SK-N-SH (cell line): ENCODE measurements at regions not wholly inside any gene's neighbourhood (a gene's known extent, or its start where the extent isn't known, plus 50 kb on each side); places are given as distances from the start of the nearest gene placed in this dataset.

Experiments
- CTCF ChIA-PET: fragments of 300-600, 350-600 bp; formaldehyde crosslinking; extraction: SDS; loops from one replicate; lab custom pipeline; 2021; lab: Yijun Ruan, JAX
- POLR2A ChIA-PET: fragments of 350-600 bp; sonication (Branson Sonifier 250); formaldehyde crosslinking; extraction: SDS; loops from one replicate; lab custom pipeline; 2020; ENCODE audit warnings: antibody characterized with exemption, inconsistent platforms; lab: Yijun Ruan, JAX
- DNase-seq: peaks from one replicate; pipeline ENCODE4 v3.0.0; 2012
- H2AFZ ChIP-seq: fragments of 200-600 bp; sonication (generic); 2 replicates; pipeline ENCODE4 v1.8.1; 2016; ENCODE audit warnings: antibody characterized with exemption, mild to moderate bottlenecking, low read depth
- H3F3A ChIP-seq: fragments of 200-600 bp; sonication (generic); replicated peaks from 2 replicates; pipeline ENCODE3; 2016; ENCODE audit warnings: antibody characterized with exemption, mild to moderate bottlenecking; ENCODE audit not compliant: insufficient read depth
- H3K27ac ChIP-seq, 2 experiments: fragments of 200-500 bp in 1 of 2; fragments of 200-600 bp in 1 of 2; sonication (Bioruptor generic) in 1 of 2; sonication (generic), shearing (Covaris generic) in 1 of 2; 2 replicates each; pipeline versions ENCODE4 v1.5.1 to v1.6.1; 2014 to 2016; ENCODE audit warnings: low read depth in 2 of 2, inconsistent platforms in 1 of 2, low read length in 1 of 2, mild to moderate bottlenecking in 1 of 2, mixed read lengths in 1 of 2
- H3K27me3 ChIP-seq: fragments of 200-600 bp; sonication (generic), shearing (Covaris generic); 2 replicates; pipeline ENCODE4 v1.6.1; 2016; ENCODE audit warnings: mixed run types; ENCODE audit not compliant: insufficient read depth
- H3K36me3 ChIP-seq, 2 experiments: fragments of 200-500 bp in 1 of 2; fragments of 200-600 bp in 1 of 2; sonication (Bioruptor generic) in 1 of 2; sonication (generic) in 1 of 2; replicated peaks in 1 of 2; 2 replicates each; pipeline versions ENCODE3 to v1.5.1; 2014 to 2016; ENCODE audit warnings: low read length in 1 of 2, mild to moderate bottlenecking in 1 of 2; ENCODE audit not compliant: insufficient read depth in 2 of 2, control insufficient read depth in 1 of 2
- H3K4me1 ChIP-seq, 2 experiments: fragments of 200-500 bp in 1 of 2; fragments of 200-600 bp in 1 of 2; sonication (Bioruptor generic) in 1 of 2; sonication (generic), shearing (Covaris generic) in 1 of 2; 2 replicates each; pipeline versions ENCODE4 v1.5.1 to v1.6.1; 2014 to 2016; ENCODE audit warnings: low read depth in 1 of 2, low read length in 1 of 2, mixed run types in 1 of 2; ENCODE audit not compliant: insufficient read depth in 2 of 2, control insufficient read depth in 1 of 2
- H3K4me2 ChIP-seq: fragments of 200-600 bp; sonication (generic), shearing (Covaris generic); 2 replicates; pipeline ENCODE4 v1.6.1; 2017; ENCODE audit warnings: mixed run types
- H3K4me3 ChIP-seq, 2 experiments: fragments of 200-500 bp in 1 of 2; fragments of 200-600 bp in 1 of 2; sonication (Bioruptor generic) in 1 of 2; sonication (generic), shearing (Covaris generic) in 1 of 2; 2 replicates each; pipeline versions ENCODE4 v1.5.1 to v1.8.1; 2014 to 2016; ENCODE audit warnings: low read depth in 2 of 2, inconsistent platforms in 1 of 2, low read length in 1 of 2, mild to moderate bottlenecking in 1 of 2, mixed read lengths in 1 of 2, moderate library complexity in 1 of 2
- H3K79me2 ChIP-seq: fragments of 200-600 bp; sonication (generic); 2 replicates; pipeline ENCODE4 v1.8.1; 2017; ENCODE audit warnings: mild to moderate bottlenecking; ENCODE audit not compliant: insufficient read depth
- H3K9ac ChIP-seq: fragments of 200-600 bp; sonication (generic); 2 replicates; pipeline ENCODE4 v1.6.1; 2017; ENCODE audit warnings: mixed run types
- H3K9me2 ChIP-seq: fragments of 200-600 bp; sonication (generic); 2 replicates; pipeline ENCODE4 v1.6.1; 2017; ENCODE audit warnings: mixed run types
- H3K9me3 ChIP-seq: fragments of 200-600 bp; sonication (generic); 2 replicates; pipeline ENCODE4 v1.6.1; 2017; ENCODE audit warnings: mixed run types, mild to moderate bottlenecking, moderate library complexity
- H4K20me1 ChIP-seq: fragments of 200-600 bp; sonication (generic); 2 replicates; pipeline ENCODE4 v1.6.1; 2017; ENCODE audit warnings: mild to moderate bottlenecking, mixed run types; ENCODE audit not compliant: insufficient read depth
- CTCF ChIP-seq: fragments of 200-600 bp; sonication (generic); IDR thresholded peaks from 2 replicates; pipeline ENCODE4 v1.6.1; 2017; ENCODE audit warnings: antibody characterized with exemption, mild to moderate bottlenecking, moderate library complexity
- ELF1 ChIP-seq: IDR thresholded peaks from 2 replicates; pipeline ENCODE4 v1.4.0; 2012
- EP300 ChIP-seq, 2 experiments: IDR thresholded peaks; 2 replicates each; pipeline versions ENCODE4 v1.4.0 to v1.6.1; 2012; ENCODE audit warnings: borderline replicate concordance in 1 of 2, low read depth in 1 of 2, low read length in 1 of 2
- FOXJ3 ChIP-seq: sonication (generic); formaldehyde crosslinking; IDR thresholded peaks from 2 replicates; pipeline ENCODE4 v1.5.1; 2020; ENCODE audit warnings: mild to moderate bottlenecking, missing genetic modification reagents
- GATA2 ChIP-seq: sonication (generic); formaldehyde crosslinking; IDR thresholded peaks from 2 replicates; pipeline ENCODE4 v1.5.0; 2020; ENCODE audit warnings: mild to moderate bottlenecking, missing genetic modification reagents
- MAX ChIP-seq: IDR thresholded peaks from 2 replicates; pipeline ENCODE4 v1.4.0; 2012; ENCODE audit warnings: low read depth
- MXI1 ChIP-seq: IDR thresholded peaks from 2 replicates; pipeline ENCODE4 v1.6.1; 2012; ENCODE audit warnings: mild to moderate bottlenecking, low read depth, low read length, improper control_type of control experiment
- NFIC ChIP-seq: IDR thresholded peaks from 2 replicates; pipeline ENCODE4 v1.4.0; 2012; ENCODE audit warnings: borderline replicate concordance
- NRF1 ChIP-seq: IDR thresholded peaks from 2 replicates; pipeline ENCODE4 v1.6.1; 2012; ENCODE audit warnings: low read depth, mild to moderate bottlenecking, low read length
- PBX3 ChIP-seq: IDR thresholded peaks from 2 replicates; pipeline ENCODE4; 2012
- POLR2AphosphoS5 ChIP-seq: IDR thresholded peaks from 2 replicates; pipeline ENCODE4 v1.6.1; 2012; ENCODE audit warnings: low read depth, low read length
- RCOR1 ChIP-seq: fragments of 150-350 bp; IDR thresholded peaks from 2 replicates; pipeline ENCODE4 v1.6.1; 2017; ENCODE audit warnings: antibody characterized with exemption, low read length
- RXRA ChIP-seq: IDR thresholded peaks from 2 replicates; pipeline ENCODE4 v1.4.0; 2012; ENCODE audit warnings: low read depth, mild to moderate bottlenecking, borderline replicate concordance
- SIN3A ChIP-seq: IDR thresholded peaks from 2 replicates; pipeline ENCODE4 v1.6.1; 2012; ENCODE audit warnings: low read depth, mild to moderate bottlenecking, low read length, moderate library complexity, borderline replicate concordance
- TCF12 ChIP-seq: IDR thresholded peaks from 2 replicates; pipeline ENCODE4 v1.4.0; 2012
- TEAD4 ChIP-seq: IDR thresholded peaks from 2 replicates; pipeline ENCODE4 v1.4.0; 2012; ENCODE audit warnings: mild to moderate bottlenecking, borderline replicate concordance; ENCODE audit not compliant: insufficient read depth
- USF1 ChIP-seq: IDR thresholded peaks from 2 replicates; pipeline ENCODE4 v1.4.0; 2012; ENCODE audit warnings: low read depth, borderline replicate concordance
- YY1 ChIP-seq: IDR thresholded peaks from 2 replicates; pipeline ENCODE4 v1.4.0; 2012; ENCODE audit warnings: low read depth, mild to moderate bottlenecking
- ZBTB33 ChIP-seq: IDR thresholded peaks from 2 replicates; pipeline ENCODE4 v1.4.0; 2012; ENCODE audit warnings: low read depth, borderline replicate concordance
- WGBS: methylation state at CpG from one replicate; pipeline ENCODE4 v1.1.6; 2017; ENCODE audit warnings: low lambda C conversion rate; 5-methylcytosine and 5-hydroxymethylcytosine counted together

GRCh38 chr9:11902610-11903009 is 790.6 kb upstream of the TYRP1 start:
- H3K27me3 ChIP-seq = no peaks in the 10 kb centered on the region
- no peaks in the 10 kb centered on the region for H4K20me1 ChIP-seq
- ChIA-PET CTCF (no interaction called here), POLR2A (no interaction called here)
- no peaks in the 10 kb centered on the region for H3K36me3 ChIP-seq
- no peaks in the 10 kb centered on the region for H3F3A ChIP-seq
- no peaks in the 10 kb centered on the region; the same call in 1 of the 2 replicates for H3K9me3 ChIP-seq
- H3K27ac ChIP-seq = no peak overlapping the region
- no peak overlapping the region for H3K4me2 ChIP-seq
- no peak overlapping the region for H3K9ac ChIP-seq
- WGBS = 3% methylated on average over 1 of the region's 1 CpG
- no peak for DNase-seq
- H3K79me2 ChIP-seq = no peaks in the 10 kb centered on the region
- no peak overlapping the region for H3K4me3 ChIP-seq
- TF ChIP-seq PBX3 = no peak
- no peak for TF ChIP-seq GATA2
- no peak for TF ChIP-seq FOXJ3
- no peak for TF ChIP-seq USF1
- TF ChIP-seq ZBTB33 = no peak
- no peak for TF ChIP-seq MAX
- no peaks in the 10 kb centered on the region for H3K9me2 ChIP-seq
- no peaks in the 10 kb centered on the region for H3K4me1 ChIP-seq
- no peak overlapping the region for H2AFZ ChIP-seq

- CTCF ChIA-PET = no interaction called here
- TF ChIP-seq EP300 (IDR thresholded peaks at IDR 0.05; ENCODE audit: borderline replicate concordance in 1 of 2, low read depth in 1 of 2, low read length in 1 of 2) (no peak), YY1 (no peak), SIN3A (no peak), POLR2AphosphoS5 (no peak), NRF1 (no peak), TCF12 (no peak), RCOR1 (no peak), ELF1 (no peak), MXI1 (no peak), ZBTB33 (no peak), TEAD4 (no peak), USF1 (no peak), CTCF (no peak), NFIC (no peak), RXRA (no peak)
Observed at GRCh38 chr9:11915699-11916098, 777.5 kb upstream of the TYRP1 start.

More at GRCh38 chr9:11915699-11916098, 777.5 kb upstream of the TYRP1 start:
- Histone ChIP-seq H3K27ac (no peak overlapping the region), H3K9ac (no peak overlapping the region), H3F3A (no peaks in the 10 kb centered on the region), H2AFZ (no peak overlapping the region), H3K79me2 (no peaks in the 10 kb centered on the region), H3K36me3 (no peaks in the 10 kb centered on the region), H3K9me2 (0 out of 2 replicates have a peak, but pooled peaks cover 4% of the 10 kb centered on the region), H4K20me1 (no peaks in the 10 kb centered on the region), H3K9me3 (no peaks in the 10 kb centered on the region), H3K4me1 (no peaks in the 10 kb centered on the region), H3K4me2 (no peak overlapping the region), H3K27me3 (no peaks in the 10 kb centered on the region), H3K4me3 (no peak overlapping the region)
- 0% methylated on average over 2 of the region's 2 CpGs for WGBS
- POLR2A ChIA-PET = no interaction called here
- no peak for DNase-seq
